ENCODE measurements at regions not wholly inside any gene's neighbourhood (a gene's known extent, or its start where the extent isn't known, plus 50 kb on each side); places are given as distances from the start of the nearest gene placed in this dataset.

GRCh38 chr20:58111310-58112016 is 117.0 kb downstream of the ANKRD60 start:
- no peak for DNase-seq (ENCODE audit: low spot score)

GRCh38 chr20:58109918-58110635 is 118.4 kb downstream of the ANKRD60 start:
- DNase-seq (ENCODE audit: low spot score) = no peak

- DNase-seq (ENCODE audit: low spot score) = no peak
Measured at GRCh38 chr20:58109126-58109880, 119.2 kb downstream of the ANKRD60 start.

- DNase-seq (ENCODE audit: low spot score) = no peak
Measured at GRCh38 chr20:58107533-58107932, 120.9 kb downstream of the ANKRD60 start.

- no peak for DNase-seq (ENCODE audit: low spot score)
Measured at GRCh38 chr20:58106143-58106750, 122.2 kb downstream of the ANKRD60 start.

GRCh38 chr20:58103961-58104360 is 124.5 kb downstream of the ANKRD60 start:
- no peak for DNase-seq (ENCODE audit: low spot score)

- DNase-seq (ENCODE audit: low spot score) = no peak
Measured at GRCh38 chr20:58103517-58103904, 124.9 kb downstream of the ANKRD60 start.

- DNase-seq (ENCODE audit: low spot score) = no peak
Measured at GRCh38 chr20:58102744-58103516, 125.5 kb downstream of the ANKRD60 start.

- no peak for DNase-seq (ENCODE audit: low spot score)
Measured at GRCh38 chr20:58102261-58102660, 126.2 kb downstream of the ANKRD60 start.

GRCh38 chr20:58100731-58101356 is 127.6 kb downstream of the ANKRD60 start:
- no peak for DNase-seq (ENCODE audit: low spot score)

GRCh38 chr20:58099956-58100730 is 128.3 kb downstream of the ANKRD60 start:
- no peak for DNase-seq (ENCODE audit: low spot score)

GRCh38 chr20:58099291-58099935 is 129.0 kb downstream of the ANKRD60 start:
- no peak for DNase-seq (ENCODE audit: low spot score)

- DNase-seq (ENCODE audit: low spot score) = no peak
Measured at GRCh38 chr20:58098571-58098970, 129.9 kb downstream of the ANKRD60 start.

- DNase-seq (ENCODE audit: low spot score) = no peak
Measured at GRCh38 chr20:58097943-58098342, 130.5 kb downstream of the ANKRD60 start.

GRCh38 chr20:58097429-58097828 is 131.0 kb downstream of the ANKRD60 start:
- DNase-seq (ENCODE audit: low spot score) = no peak

GRCh38 chr20:58096880-58097423 is 131.5 kb downstream of the ANKRD60 start:
- DNase-seq (ENCODE audit: low spot score) = no peak

GRCh38 chr20:58094698-58095097 is 133.8 kb downstream of the ANKRD60 start:
- no peak for DNase-seq (ENCODE audit: low spot score)

GRCh38 chr20:58094160-58094559 is 134.3 kb downstream of the ANKRD60 start:
- DNase-seq (ENCODE audit: low spot score) = no peak

- no peak for DNase-seq (ENCODE audit: low spot score)
Measured at GRCh38 chr20:58092871-58093270, 135.6 kb downstream of the ANKRD60 start.

Measured in H4 (cell line).